ENCODE measurements at regions not wholly inside any gene's neighbourhood (a gene's known extent, or its start where the extent isn't known, plus 50 kb on each side); places are given as distances from the start of the nearest gene placed in this dataset.

GRCh38 chr1:213759359-213760181 is 228.2 kb upstream of the PROX1 start:
- peaks cover 49% of the 10 kb centered on the region for H3K9me3 Mint-ChIP-seq
- no peak overlapping the region for H3K4me3 Mint-ChIP-seq
- peaks cover 3% of the 10 kb centered on the region for H3K27me3 Mint-ChIP-seq (ENCODE audit: insufficient read depth)
- TF ChIP-seq CTCF (IDR thresholded peaks at IDR 0.05) = no peak
- H3K36me3 Mint-ChIP-seq (ENCODE audit: low read depth) = no peaks in the 10 kb centered on the region; the same call in 1 of the 2 replicates
- no peak overlapping the region for H3K27ac Mint-ChIP-seq
- no peak for DNase-seq
- no peaks in the 10 kb centered on the region for H3K4me1 Mint-ChIP-seq (ENCODE audit: low read depth)

- Mint-ChIP-seq H3K27me3 (ENCODE audit: insufficient read depth) (peaks cover 2% of the 10 kb centered on the region; the same call in 1 of the 2 replicates), H3K4me1 (ENCODE audit: low read depth) (no peaks in the 10 kb centered on the region), H3K4me3 (no peak overlapping the region), H3K27ac (no peak overlapping the region), H3K9me3 (peaks cover 52% of the 10 kb centered on the region), H3K36me3 (ENCODE audit: low read depth) (no peaks in the 10 kb centered on the region)
- TF ChIP-seq CTCF (IDR thresholded peaks at IDR 0.05) = no peak
- no peak for DNase-seq
Measured at GRCh38 chr1:213761845-213762407, 225.8 kb upstream of the PROX1 start.

- H3K9me3 Mint-ChIP-seq = peaks cover 53% of the 10 kb centered on the region
- H3K36me3 Mint-ChIP-seq (ENCODE audit: low read depth) = no peaks in the 10 kb centered on the region
- no peaks in the 10 kb centered on the region for H3K27me3 Mint-ChIP-seq (ENCODE audit: insufficient read depth)
- no peak overlapping the region for H3K4me3 Mint-ChIP-seq
- no peak for DNase-seq
- no peaks in the 10 kb centered on the region for H3K4me1 Mint-ChIP-seq (ENCODE audit: low read depth)
- no peak for TF ChIP-seq CTCF (IDR thresholded peaks at IDR 0.05)
- H3K27ac Mint-ChIP-seq = no peak overlapping the region
Measured at GRCh38 chr1:213767683-213768082, 220.1 kb upstream of the PROX1 start.

- peaks cover 25% of the 10 kb centered on the region for H3K9me3 Mint-ChIP-seq
- TF ChIP-seq CTCF (IDR thresholded peaks at IDR 0.05) = no peak
- no peak overlapping the region for H3K27ac Mint-ChIP-seq
- no peaks in the 10 kb centered on the region for H3K36me3 Mint-ChIP-seq (ENCODE audit: low read depth)
- no peak for DNase-seq
- H3K27me3 Mint-ChIP-seq (ENCODE audit: insufficient read depth) = no peaks in the 10 kb centered on the region
- no peaks in the 10 kb centered on the region for H3K4me1 Mint-ChIP-seq (ENCODE audit: low read depth)
- H3K4me3 Mint-ChIP-seq = no peak overlapping the region
Measured at GRCh38 chr1:213772128-213773063, 215.4 kb upstream of the PROX1 start.

- Mint-ChIP-seq H3K4me3 (no peak overlapping the region), H3K27me3 (ENCODE audit: insufficient read depth) (peaks cover 1% of the 10 kb centered on the region; the same call in 1 of the 2 replicates), H3K9me3 (peaks cover 34% of the 10 kb centered on the region), H3K4me1 (ENCODE audit: low read depth) (no peaks in the 10 kb centered on the region), H3K27ac (no peak overlapping the region), H3K36me3 (ENCODE audit: low read depth) (no peaks in the 10 kb centered on the region)
- TF ChIP-seq CTCF (IDR thresholded peaks at IDR 0.05) = no peak
- DNase-seq = no peak
Measured at GRCh38 chr1:213773975-213774374, 213.8 kb upstream of the PROX1 start.

Measured in HFFc6 (cell line).